T-helper 1 cell treated with Interleukin-12 subunit alpha and Interleukin-12 subunit beta and Interleukin-4 antibody, amounts not matched to agents 30 ng/mL and 1 ng/mL, for 36 hours (primary cell): ENCODE measurements at regions not wholly inside any gene's neighbourhood (a gene's known extent, or its start where the extent isn't known, plus 50 kb on each side); places are given as distances from the start of the nearest gene placed in this dataset.
"Not testable (repeated sequence)": the region's sequence is repeated elsewhere in the genome, so short reads cannot be mapped to it uniquely, and the experiment has no call there.

Source experiments
- intact Hi-C: fragments of 100-400 bp; cut with micrococcal nuclease; formaldehyde crosslinking; loops from one replicate; pipeline ENCODE4 v1.15.1; 2024

GRCh38 chr10:94220717-94221116, 142.0 kb downstream of the NOC3L start:
- intact Hi-C loops: no loop called here

- intact Hi-C loops: no loop called here
These were observed 138.9 kb downstream of the NOC3L start for GRCh38 chr10:94223702-94224370.

- intact Hi-C loops: no loop called here
These were observed 138.1 kb downstream of the NOC3L start for GRCh38 chr10:94224656-94225055.

- intact Hi-C loops: no loop called here
These were observed 137.2 kb downstream of the NOC3L start for GRCh38 chr10:94225589-94225988.

GRCh38 chr10:94230134-94230785, 132.5 kb downstream of the NOC3L start:
- intact Hi-C loops: no loop called here

GRCh38 chr10:94232711-94233383, 129.9 kb downstream of the NOC3L start:
- intact Hi-C loops: no loop called here

- intact Hi-C loops: no loop called here
These were observed 127.3 kb downstream of the NOC3L start for GRCh38 chr10:94235461-94235860.

- intact Hi-C loops: no loop called here
These were observed 124.6 kb downstream of the NOC3L start for GRCh38 chr10:94238006-94238617.

GRCh38 chr10:94239696-94240095, 123.0 kb downstream of the NOC3L start:
- intact Hi-C loops: no loop called here

- intact Hi-C loops: no loop called here
These were observed 122.2 kb downstream of the NOC3L start for GRCh38 chr10:94240491-94240890.

- intact Hi-C loops: no loop called here
These were observed 121.8 kb downstream of the NOC3L start for GRCh38 chr10:94240901-94241300.

- intact Hi-C loops: no loop called here
These were observed 111.6 kb downstream of the NOC3L start for GRCh38 chr10:94251098-94251497.

GRCh38 chr10:94251568-94251967, 111.2 kb downstream of the NOC3L start:
- intact Hi-C loops: no loop called here

GRCh38 chr10:94257407-94257806, 105.3 kb downstream of the NOC3L start:
- intact Hi-C loops: not testable (repeated sequence)

- intact Hi-C loops: no loop called here
These were observed 102.3 kb downstream of the NOC3L start for GRCh38 chr10:94260455-94260854.

GRCh38 chr10:94264085-94264484, 98.7 kb downstream of the NOC3L start:
- intact Hi-C loops: no loop called here

- intact Hi-C loops: no loop called here
These were observed 96.6 kb downstream of the NOC3L start for GRCh38 chr10:94266091-94266490.

- intact Hi-C loops: no loop called here
These were observed 94.1 kb downstream of the NOC3L start for GRCh38 chr10:94268652-94269051.

- intact Hi-C loops: no loop called here
These were observed 88.5 kb downstream of the NOC3L start for GRCh38 chr10:94274142-94274787.

GRCh38 chr10:94276140-94276539, 86.6 kb downstream of the NOC3L start:
- intact Hi-C loops: no loop called here

- intact Hi-C loops: no loop called here
These were observed 85.3 kb downstream of the NOC3L start for GRCh38 chr10:94277450-94277849.
